Panc1 (cell line): ENCODE measurements at regions not wholly inside any gene's neighbourhood (a gene's known extent, or its start where the extent isn't known, plus 50 kb on each side); places are given as distances from the start of the nearest gene placed in this dataset.

Experiments used
- ATAC-seq: fragments of 200-7000 bp; cut with Tn5 transposase; 2 replicates; pipeline ENCODE4 v1.9.1; 2020; ENCODE audit warnings: mild to moderate bottlenecking, moderate library complexity
- BruUV-seq: library from RNA; stranded (reverse); fragments of 400-500 nt; replicated peaks from 2 replicates; lab custom pipeline; 2021; lab: Mats Ljungman, UMichigan
- CTCF ChIA-PET: fragments of 300-600 bp; sonication (Branson Sonifier 250); formaldehyde crosslinking; loops from one replicate; lab custom pipeline; 2022; ENCODE audit warnings: antibody characterized with exemption; lab: Charles Lee
- POLR2A ChIA-PET: fragments of 300-600 bp; sonication (Branson Sonifier 250); formaldehyde crosslinking; loops from one replicate; lab custom pipeline; 2022; ENCODE audit warnings: antibody characterized with exemption; lab: Charles Lee
- DNase-seq: peaks from one replicate; pipeline ENCODE4 v3.0.0-alpha.2; 2010; ENCODE audit warnings: low read depth, low spot score
- H3K27ac ChIP-seq: 2 replicates; pipeline ENCODE4 v1.5.1; 2011; ENCODE audit warnings: mild to moderate bottlenecking, low read length, inconsistent platforms
- H3K27me3 ChIP-seq: fragments of 200-500 bp; sonication (Bioruptor generic); 2 replicates; pipeline ENCODE4 v1.6.0; 2014; ENCODE audit warnings: low read length, inconsistent platforms; ENCODE audit not compliant: control insufficient read depth, insufficient read depth
- H3K36me3 ChIP-seq: fragments of 200-500 bp; sonication (Bioruptor generic); 2 replicates; pipeline ENCODE4 v1.5.1; 2014; ENCODE audit warnings: inconsistent platforms, mild to moderate bottlenecking, low read length, moderate library complexity; ENCODE audit not compliant: control insufficient read depth, insufficient read depth
- H3K4me1 ChIP-seq: 2 replicates; pipeline ENCODE4 v1.5.1; 2011; ENCODE audit warnings: inconsistent platforms, mild to moderate bottlenecking, low read length, moderate library complexity; ENCODE audit not compliant: control insufficient read depth, insufficient read depth
- H3K4me3 ChIP-seq, 2 experiments: 2 replicates each; pipeline ENCODE4 v1.5.1; 2011 to 2012; ENCODE audit warnings: low read depth in 2 of 2, low read length in 2 of 2, mild to moderate bottlenecking in 2 of 2, inconsistent platforms in 1 of 2, moderate library complexity in 1 of 2
- H3K9me3 ChIP-seq: fragments of 200-500 bp; sonication (Bioruptor generic); 2 replicates; pipeline ENCODE4 v1.5.1; 2014; ENCODE audit warnings: low read depth, mild to moderate bottlenecking, inconsistent platforms, low read length, moderate library complexity; ENCODE audit not compliant: control insufficient read depth, insufficient read depth
- CTCF ChIP-seq: fragments of 450-650 bp; IDR thresholded peaks from 2 replicates; pipeline ENCODE4 v1.5.1; 2017; ENCODE audit warnings: mild to moderate bottlenecking
- POLR2AphosphoS5 ChIP-seq: IDR thresholded peaks from 2 replicates; pipeline ENCODE4 v1.6.1; 2012; ENCODE audit warnings: mild to moderate bottlenecking, low read depth, low read length, moderate library complexity
- REST ChIP-seq, 2 experiments: IDR thresholded peaks; 2 replicates each; pipeline ENCODE4 v1.6.1; 2011 to 2012; ENCODE audit warnings: low read depth in 2 of 2, control low read depth in 1 of 2, low read length in 1 of 2, mild to moderate bottlenecking in 1 of 2, moderate library complexity in 1 of 2; ENCODE audit not compliant: insufficient read depth in 1 of 2
- SIN3A ChIP-seq: IDR thresholded peaks from 2 replicates; pipeline ENCODE4 v1.6.1; 2012; ENCODE audit warnings: low read depth, mild to moderate bottlenecking, low read length, moderate library complexity, borderline replicate concordance; ENCODE audit not compliant: insufficient read depth
- TCF7L2 ChIP-seq: IDR thresholded peaks from 2 replicates; pipeline ENCODE4 v1.6.1; 2011; ENCODE audit warnings: mild to moderate bottlenecking, low read depth, low read length, inconsistent platforms
- in situ Hi-C: cut with HindIII; loops from 2 replicates; pipeline ENCODE4 v1.10.0; 2016; ENCODE audit warnings: low sequenced_read_pairs, low pct_unique_long_range_greater_than_20kb
- intact Hi-C: fragments of 100-400 bp; cut with micrococcal nuclease; formaldehyde crosslinking; loops from one replicate; pipeline ENCODE4 v1.10.0; 2022; ENCODE audit not compliant: unreplicated experiment

GRCh38 chr14:53380052-53380866, 227.1 kb upstream of the DDHD1 start:
- no peak for TF ChIP-seq POLR2AphosphoS5
- DNase-seq (no peak), ATAC-seq (no peak)
- Histone ChIP-seq H3K9me3 (no peaks in the 10 kb centered on the region), H3K27ac (no peak overlapping the region), H3K4me3 (no peak overlapping the region), H3K27me3 (no peaks in the 10 kb centered on the region; the same call in 1 of the 2 replicates), H3K36me3 (no peaks in the 10 kb centered on the region), H3K4me1 (no peaks in the 10 kb centered on the region)
- ChIA-PET CTCF (no interaction called here), POLR2A (interaction anchor here (0.6 kb wide), 1 partner anchor 102 kb away, joined by 4 read pairs; no protein-coding TSS in a partner anchor)
- in situ Hi-C loops (no loop called here), intact Hi-C loops (no loop called here)
- BruUV-seq: no TSS peak

- in situ Hi-C loops: no loop called here
- CTCF ChIA-PET: no interaction called here
Observed at GRCh38 chr14:53378142-53378541, 225.0 kb upstream of the DDHD1 start.

More at GRCh38 chr14:53378142-53378541, 225.0 kb upstream of the DDHD1 start:
- POLR2A ChIA-PET: no interaction called here
- H3K36me3 ChIP-seq: no peaks in the 10 kb centered on the region
- TF ChIP-seq POLR2AphosphoS5 (no peak), TCF7L2 (no peak), CTCF (no peak), SIN3A (no peak), REST (IDR thresholded peaks at IDR 0.05; ENCODE audit: insufficient read depth in 1 of 2, low read depth in 2 of 2, low read length in 1 of 2) (no peak)
- no peaks in the 10 kb centered on the region; the same call in 1 of the 2 replicates for H3K27me3 ChIP-seq
- no peaks in the 10 kb centered on the region for H3K4me1 ChIP-seq
- DNase-seq (no peak), ATAC-seq (no peak)
- H3K9me3 ChIP-seq: no peaks in the 10 kb centered on the region
- intact Hi-C loops: no loop called here
- BruUV-seq: no TSS peak
- H3K4me3 ChIP-seq: no peak overlapping the region
- H3K27ac ChIP-seq: no peak overlapping the region
